Peyer's patch (tissue), 4 donors: ENCODE measurements at regions not wholly inside any gene's neighbourhood (a gene's known extent, or its start where the extent isn't known, plus 50 kb on each side); places are given as distances from the start of the nearest gene placed in this dataset.

Source experiments
- DNase-seq, 3 donors: peaks; one replicate each; pipeline ENCODE4 v3.0.0-alpha.2; 2017 to 2019
- H3K27ac ChIP-seq, 4 donors: fragments of 200-600 bp; sonication (generic); one replicate each; pipeline ENCODE4 v1.5.1; 2016 to 2019
- H3K27me3 ChIP-seq, 2 donors: fragments of 200-600 bp; sonication (generic); one replicate each; pipeline ENCODE4 v1.5.1; 2019
- H3K36me3 ChIP-seq, 3 donors: fragments of 200-600 bp; sonication (generic); one replicate each; pipeline ENCODE4 v1.5.1; 2016 to 2019
- H3K4me1 ChIP-seq, 4 donors: fragments of 200-600 bp; sonication (generic); one replicate each; pipeline ENCODE4 v1.5.1; 2016 to 2019
- H3K4me3 ChIP-seq, 4 donors: fragments of 200-600 bp; sonication (generic); 1 replicate in 3 of 4; 2 replicates in 1 of 4; pipeline ENCODE4 v1.5.1; 2016 to 2019; ENCODE audit warnings: mild to moderate bottlenecking in 1 of 4
- H3K9me3 ChIP-seq, 4 donors: fragments of 200-600 bp; sonication (generic); one replicate each; pipeline ENCODE4 v1.5.1; 2016 to 2019; ENCODE audit warnings: mild to moderate bottlenecking in 1 of 4
- POLR2A ChIP-seq, 2 donors: fragments of 450-650 bp; IDR thresholded peaks; one replicate each; pipeline ENCODE4 v1.5.1; 2017; ENCODE audit warnings: antibody characterized with exemption in 2 of 2, mild to moderate bottlenecking in 2 of 2, moderate library complexity in 2 of 2
- TF ChIP-seq, protein P1 (sequence below), 6 experiments: fragments of 450-650 bp in 4 of 6; fragments of 200-600 bp in 2 of 6; sonication (generic) in 1 of 6; IDR thresholded peaks; one replicate each; pipeline ENCODE4 v1.5.1; 2017 to 2019; ENCODE audit warnings: antibody characterized with exemption in 6 of 6, mild to moderate bottlenecking in 3 of 6, moderate library complexity in 1 of 6

DNA sequence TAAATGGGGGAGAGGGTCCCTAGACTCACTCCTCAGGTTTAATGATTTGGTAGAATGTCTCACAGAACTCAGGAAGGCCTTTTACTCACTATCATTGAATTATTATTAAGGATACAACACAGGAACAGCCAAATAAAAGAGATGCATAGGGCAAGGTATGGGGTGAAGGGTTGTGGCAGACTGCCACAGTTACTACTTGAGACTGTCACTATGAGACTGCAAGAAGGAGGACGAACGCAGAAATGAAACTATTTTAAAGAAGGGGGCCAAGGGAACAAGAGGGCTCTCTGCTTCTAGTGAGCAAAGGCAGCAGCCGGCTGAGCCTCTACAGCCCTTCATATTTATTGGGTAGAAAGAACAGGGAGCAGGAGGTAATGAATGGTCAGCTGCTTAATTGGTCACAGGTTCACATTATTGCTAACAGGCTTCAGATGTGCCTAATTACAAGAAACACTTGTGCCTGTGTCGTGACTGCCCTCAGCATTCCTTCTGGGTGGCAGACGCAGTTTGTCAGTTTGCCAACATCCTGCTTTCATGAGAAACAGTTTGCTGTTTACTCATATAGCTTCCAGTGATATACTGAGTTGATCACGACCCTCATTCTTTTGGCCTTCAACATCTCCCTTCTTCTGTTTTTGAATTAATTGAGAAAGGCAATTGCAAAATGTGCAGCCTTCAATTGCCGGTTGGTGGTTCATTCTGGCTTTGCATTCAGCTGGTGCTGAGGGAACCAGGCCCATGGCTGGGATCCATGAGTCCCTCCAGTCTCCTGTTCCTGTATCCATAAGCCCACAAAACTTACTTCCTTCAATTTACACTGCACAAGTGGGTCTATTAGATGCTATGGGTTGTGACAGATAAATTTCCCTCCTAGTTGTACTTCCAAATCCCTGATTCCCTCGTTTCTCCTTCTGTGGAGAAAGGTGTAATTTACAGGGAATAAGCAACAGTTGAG is 82.8 kb upstream of the PLEKHG7 start:
- Histone ChIP-seq H3K27ac (no peak overlapping the region), H3K27me3 (no peaks in the 10 kb centered on the region), H3K9me3 (no peaks in the 10 kb centered on the region), H3K4me1 (no peaks in the 10 kb centered on the region), H3K4me3 (no peak overlapping the region), H3K36me3 (no peaks in the 10 kb centered on the region)
- DNase-seq, result no peak
- TF ChIP-seq, protein P1, sequence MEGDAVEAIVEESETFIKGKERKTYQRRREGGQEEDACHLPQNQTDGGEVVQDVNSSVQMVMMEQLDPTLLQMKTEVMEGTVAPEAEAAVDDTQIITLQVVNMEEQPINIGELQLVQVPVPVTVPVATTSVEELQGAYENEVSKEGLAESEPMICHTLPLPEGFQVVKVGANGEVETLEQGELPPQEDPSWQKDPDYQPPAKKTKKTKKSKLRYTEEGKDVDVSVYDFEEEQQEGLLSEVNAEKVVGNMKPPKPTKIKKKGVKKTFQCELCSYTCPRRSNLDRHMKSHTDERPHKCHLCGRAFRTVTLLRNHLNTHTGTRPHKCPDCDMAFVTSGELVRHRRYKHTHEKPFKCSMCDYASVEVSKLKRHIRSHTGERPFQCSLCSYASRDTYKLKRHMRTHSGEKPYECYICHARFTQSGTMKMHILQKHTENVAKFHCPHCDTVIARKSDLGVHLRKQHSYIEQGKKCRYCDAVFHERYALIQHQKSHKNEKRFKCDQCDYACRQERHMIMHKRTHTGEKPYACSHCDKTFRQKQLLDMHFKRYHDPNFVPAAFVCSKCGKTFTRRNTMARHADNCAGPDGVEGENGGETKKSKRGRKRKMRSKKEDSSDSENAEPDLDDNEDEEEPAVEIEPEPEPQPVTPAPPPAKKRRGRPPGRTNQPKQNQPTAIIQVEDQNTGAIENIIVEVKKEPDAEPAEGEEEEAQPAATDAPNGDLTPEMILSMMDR (IDR thresholded peaks at IDR 0.05), result no peak
- no peak for TF ChIP-seq POLR2A (IDR thresholded peaks at IDR 0.05)

DNA sequence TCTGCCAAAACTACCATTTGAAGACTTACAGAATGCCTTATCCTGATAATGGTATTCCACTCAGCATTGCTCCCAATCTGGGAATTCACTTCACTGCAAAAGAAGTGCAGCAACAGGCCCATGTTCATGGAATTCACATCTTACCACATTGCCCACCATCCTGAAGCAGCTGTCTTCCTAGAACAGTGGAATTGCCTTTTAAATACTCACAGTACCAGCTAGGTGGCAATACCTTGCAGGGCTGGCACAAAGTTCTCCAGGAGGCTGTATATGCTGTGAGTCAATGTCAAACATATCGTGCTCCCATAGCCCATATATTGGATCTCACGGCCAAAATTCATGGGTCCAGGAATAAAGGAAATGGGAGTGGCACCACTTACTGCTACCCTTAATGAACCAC is 83.8 kb upstream of the PLEKHG7 start:
- DNase-seq, result no peak

DNA sequence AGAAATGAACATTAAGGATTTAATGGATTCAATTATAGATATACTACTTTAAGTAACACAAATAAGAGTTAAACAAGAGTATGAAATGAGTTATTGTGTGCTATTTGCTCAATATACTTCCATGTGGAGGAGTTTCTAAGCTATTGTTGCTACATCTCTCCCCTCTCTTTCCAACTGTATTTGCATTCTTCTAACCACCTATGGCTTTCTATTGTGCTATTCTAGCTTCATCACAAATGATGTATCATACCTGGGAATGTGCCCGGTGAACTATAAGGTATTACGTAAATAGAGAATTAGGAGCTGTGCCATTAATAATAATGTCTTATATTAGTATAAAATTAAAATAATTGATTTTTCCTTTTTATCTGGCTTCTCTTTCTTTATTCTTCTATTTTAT is 87.1 kb upstream of the PLEKHG7 start:
- Histone ChIP-seq H3K9me3 (no peaks in the 10 kb centered on the region), H3K4me1 (no peaks in the 10 kb centered on the region), H3K36me3 (no peaks in the 10 kb centered on the region), H3K27ac (no peak overlapping the region), H3K4me3 (no peak overlapping the region), H3K27me3 (no peaks in the 10 kb centered on the region)
- TF ChIP-seq POLR2A (IDR thresholded peaks at IDR 0.05), result no peak
- TF ChIP-seq, protein P1 (IDR thresholded peaks at IDR 0.05), result no peak
- no peak for DNase-seq

More for the DNA sequence above, 83.8 kb upstream of the PLEKHG7 start:
- no peaks in the 10 kb centered on the region for H3K4me1 ChIP-seq
- no peak overlapping the region for H3K4me3 ChIP-seq
- H3K27me3 ChIP-seq, result no peaks in the 10 kb centered on the region
- H3K9me3 ChIP-seq, result no peaks in the 10 kb centered on the region
- H3K36me3 ChIP-seq, result no peaks in the 10 kb centered on the region
- H3K27ac ChIP-seq, result no peak overlapping the region
- TF ChIP-seq, protein P1 (IDR thresholded peaks at IDR 0.05), result no peak
- TF ChIP-seq POLR2A (IDR thresholded peaks at IDR 0.05), result no peak

DNA sequence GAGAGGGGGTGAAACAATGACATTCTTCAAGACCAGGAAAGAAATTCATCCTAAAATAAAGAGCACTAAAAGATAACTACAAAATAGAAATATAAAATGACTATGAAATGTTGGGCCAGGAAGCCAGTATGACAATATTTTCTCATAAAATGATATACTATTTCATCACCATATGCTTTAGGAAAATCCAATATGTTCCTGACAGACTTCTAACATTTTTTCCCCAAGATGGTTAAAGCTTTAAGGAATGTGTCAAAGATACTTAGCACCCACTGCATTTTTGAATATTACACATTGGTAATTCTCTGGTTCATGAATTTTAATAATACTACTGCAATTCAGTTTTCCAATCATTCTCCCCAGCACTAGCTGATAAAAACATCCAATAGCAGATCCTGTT is 87.7 kb upstream of the PLEKHG7 start:
- DNase-seq, result no peak
- Histone ChIP-seq H3K4me3 (no peak overlapping the region), H3K36me3 (no peaks in the 10 kb centered on the region), H3K27ac (no peak overlapping the region), H3K9me3 (no peaks in the 10 kb centered on the region), H3K27me3 (no peaks in the 10 kb centered on the region), H3K4me1 (no peaks in the 10 kb centered on the region)
- TF ChIP-seq POLR2A (IDR thresholded peaks at IDR 0.05), result no peak

DNA sequence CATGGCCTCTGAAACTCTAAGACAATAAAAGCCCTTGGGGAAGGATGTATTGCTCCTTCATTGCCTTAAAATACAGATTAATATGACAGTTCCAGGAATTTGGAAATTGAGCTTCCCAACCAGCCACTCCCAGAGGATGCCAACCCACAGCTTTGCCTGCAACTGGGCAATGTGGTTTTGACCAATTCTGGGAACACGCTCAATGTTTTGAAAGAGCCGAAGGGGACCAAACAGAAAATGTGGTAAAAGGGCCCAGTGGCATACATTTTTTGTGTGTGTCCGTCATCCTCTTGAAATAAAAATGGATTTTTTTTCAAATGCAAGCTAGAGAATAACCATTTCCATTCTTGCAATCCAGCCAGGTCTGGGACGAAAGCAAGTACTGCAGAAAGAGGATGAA is 88.3 kb upstream of the PLEKHG7 start:
- no peaks in the 10 kb centered on the region for H3K9me3 ChIP-seq
- no peaks in the 10 kb centered on the region for H3K27me3 ChIP-seq
- H3K4me1 ChIP-seq, result no peaks in the 10 kb centered on the region
- TF ChIP-seq, protein P1 (IDR thresholded peaks at IDR 0.05), result no peak
- no peak for TF ChIP-seq POLR2A (IDR thresholded peaks at IDR 0.05)
- DNase-seq, result no peak
- no peaks in the 10 kb centered on the region for H3K36me3 ChIP-seq
- H3K4me3 ChIP-seq, result no peak overlapping the region
- no peak overlapping the region for H3K27ac ChIP-seq

DNA sequence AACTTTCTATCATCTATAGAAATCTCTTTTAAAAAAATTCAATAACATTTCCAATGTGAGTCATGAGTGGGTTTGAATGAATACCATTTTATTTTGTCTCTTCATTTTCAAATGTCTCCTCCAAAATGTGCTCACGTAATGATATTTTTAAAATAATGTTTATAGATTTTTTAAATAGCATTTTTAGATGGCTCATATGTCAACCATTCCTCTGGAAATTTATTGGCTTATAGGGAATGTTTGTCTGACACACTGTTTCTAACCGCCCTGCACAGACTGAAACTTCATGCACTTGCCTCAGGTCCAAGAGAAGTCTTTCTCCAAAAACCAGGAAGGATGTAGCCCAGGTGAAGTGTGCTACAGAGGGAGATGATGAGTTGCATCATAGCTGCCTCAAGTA is 88.8 kb upstream of the PLEKHG7 start:
- Histone ChIP-seq H3K9me3 (no peaks in the 10 kb centered on the region), H3K27ac (no peak overlapping the region), H3K4me3 (no peak overlapping the region), H3K4me1 (no peaks in the 10 kb centered on the region), H3K36me3 (no peaks in the 10 kb centered on the region), H3K27me3 (no peaks in the 10 kb centered on the region)
- TF ChIP-seq, protein P1 (IDR thresholded peaks at IDR 0.05), result no peak
- no peak for TF ChIP-seq POLR2A (IDR thresholded peaks at IDR 0.05)
- no peak for DNase-seq
